Right lobe of liver (tissue), 6 donors: ENCODE measurements at regions not wholly inside any gene's neighbourhood (a gene's known extent, or its start where the extent isn't known, plus 50 kb on each side); places are given as distances from the start of the nearest gene placed in this dataset.

Experiments
- ATAC-seq, 4 donors: fragments of 200-7000 bp; cut with Tn5 transposase; one replicate each; pipeline ENCODE4 v1.9.1; 2020; ENCODE audit warnings: mild to moderate bottlenecking in 4 of 4, moderate library complexity in 4 of 4
- DNase-seq, 3 donors: peaks; one replicate each; pipeline ENCODE4 v3.0.0-alpha.2; 2020
- H3K27ac ChIP-seq, 3 donors: fragments of 200-600 bp; one replicate each; pipeline ENCODE4 v1.8.0; 2022
- H3K27me3 ChIP-seq, 2 donors: fragments of 200-600 bp; one replicate each; pipeline ENCODE4 v1.8.0; 2022
- H3K36me3 ChIP-seq, 4 donors: fragments of 200-600 bp; sonication (generic) in 1 of 4; one replicate each; pipeline versions ENCODE4 v1.5.1 to v1.8.0; 2017 to 2022; ENCODE audit warnings: control low read depth in 1 of 4
- H3K4me1 ChIP-seq, 4 donors: fragments of 200-600 bp; sonication (generic) in 1 of 4; one replicate each; pipeline versions ENCODE4 v1.5.1 to v1.8.0; 2017 to 2022; ENCODE audit warnings: control low read depth in 1 of 4
- H3K4me3 ChIP-seq, 3 donors: fragments of 200-600 bp; one replicate each; pipeline ENCODE4 v1.8.0; 2022
- H3K9me3 ChIP-seq, 4 donors: fragments of 200-600 bp; sonication (generic) in 1 of 4; one replicate each; pipeline versions ENCODE4 v1.5.1 to v1.8.0; 2017 to 2022; ENCODE audit warnings: control low read depth in 1 of 4
- CTCF ChIP-seq, 4 donors: fragments of 200-600 bp in 3 of 4; fragments of 450-650 bp in 1 of 4; IDR thresholded peaks; one replicate each; pipeline versions ENCODE4 v1.5.1 to v1.8.0; 2016 to 2022; ENCODE audit warnings: antibody characterized with exemption in 4 of 4, mild to moderate bottlenecking in 2 of 4
- POLR2A ChIP-seq: fragments of 450-650 bp; IDR thresholded peaks from one replicate; pipeline ENCODE4 v1.6.1; 2017; ENCODE audit warnings: antibody characterized with exemption, mild to moderate bottlenecking
- WGBS: methylation state at CpG from one replicate; pipeline ENCODE4 v1.1.6; 2018; ENCODE audit warnings: low coverage, low lambda C conversion rate; ENCODE audit not compliant: insufficient coverage; ENCODE audit errors: missing lambda C conversion rate; 5-methylcytosine and 5-hydroxymethylcytosine counted together
- intact Hi-C, 2 donors: fragments of 100-400 bp; cut with DNase I; formaldehyde crosslinking; loops; one replicate each; pipeline versions ENCODE4 v1.11.2 to v1.14.1; 2022
- donor health status: DM: no; HTN: yes; CAD: no.
- donor health status: DM: no; HTN: no; CAD: no.
- donor health status: DM: no; HTN: no; CAD: no.
- donor health status: DM: no; HTN: yes; CAD: no.
- donor health status: DM: no; HTN: yes; CAD: no.

DNA sequence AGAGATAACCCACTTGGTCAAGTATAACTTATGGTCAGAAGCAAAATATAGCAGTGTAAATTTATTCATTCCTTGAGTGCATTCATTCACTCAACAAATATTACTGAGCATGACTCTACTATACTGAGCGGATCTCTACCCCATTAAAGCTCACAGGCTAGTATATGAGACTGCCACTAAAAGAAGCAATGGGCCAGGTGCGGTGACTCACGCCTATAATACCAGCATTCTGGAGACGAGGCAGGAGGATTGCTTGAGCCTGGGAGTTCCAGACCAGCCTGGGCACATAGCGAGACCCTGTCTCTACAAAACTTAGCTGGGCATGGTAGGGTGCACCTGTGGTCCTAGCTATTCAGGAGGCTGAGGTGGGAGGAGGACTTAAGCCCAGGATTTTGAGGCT, 197.6 kb upstream of the BLID start:
- ATAC-seq (no peak), DNase-seq (no peak)
- Histone ChIP-seq H3K36me3 (no peaks in the 10 kb centered on the region), H3K27me3 (no peaks in the 10 kb centered on the region), H3K27ac (no peak overlapping the region), H3K4me1 (no peaks in the 10 kb centered on the region), H3K9me3 (no peaks in the 10 kb centered on the region), H3K4me3 (no peak overlapping the region)
- WGBS = 83% methylated on average over 1 of the region's 5 CpGs
- intact Hi-C loops = no loop called here
- TF ChIP-seq CTCF (IDR thresholded peaks at IDR 0.05) = no peak
- no peak for TF ChIP-seq POLR2A

DNA sequence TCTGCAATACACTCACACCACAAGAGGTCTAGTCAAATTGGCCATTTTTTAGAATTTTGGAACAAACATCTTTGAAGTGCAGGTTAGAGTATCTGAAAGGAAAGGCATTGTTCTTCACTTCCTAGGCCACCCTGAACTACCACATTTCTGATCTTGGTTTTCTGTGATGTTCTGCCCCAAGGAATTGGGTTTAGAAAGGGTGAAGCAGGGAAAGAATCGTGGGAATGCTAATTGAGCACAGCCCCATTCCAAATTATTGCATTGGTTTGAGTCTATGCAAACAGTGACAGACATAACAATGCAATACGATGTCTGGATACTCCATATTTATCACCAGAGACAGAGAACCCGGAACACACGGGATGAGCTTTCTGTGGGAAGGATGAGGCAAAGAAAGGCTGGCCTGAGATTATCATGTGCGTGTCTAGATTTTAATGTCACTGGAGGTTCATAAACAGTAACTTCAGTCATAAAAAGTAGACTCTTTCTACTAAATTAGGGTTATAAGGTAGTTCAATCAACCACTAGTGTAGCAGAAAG, 195.3 kb upstream of the BLID start:
- H3K36me3 ChIP-seq = no peaks in the 10 kb centered on the region
- no peak overlapping the region for H3K4me3 ChIP-seq
- DNase-seq = no peak
- intact Hi-C loops = no loop called here
- TF ChIP-seq POLR2A = no peak
- TF ChIP-seq CTCF (IDR thresholded peaks at IDR 0.05) = no peak
- no peaks in the 10 kb centered on the region for H3K27me3 ChIP-seq
- 87% methylated on average over 5 of the region's 5 CpGs for WGBS
- no peak for ATAC-seq
- H3K4me1 ChIP-seq = no peaks in the 10 kb centered on the region
- H3K9me3 ChIP-seq = no peaks in the 10 kb centered on the region
- no peak overlapping the region for H3K27ac ChIP-seq

GRCh38 chr11:122310766-122311165, 194.8 kb upstream of the BLID start:
- Histone ChIP-seq H3K4me3 (no peak overlapping the region), H3K27ac (no peak overlapping the region), H3K27me3 (no peaks in the 10 kb centered on the region), H3K4me1 (no peaks in the 10 kb centered on the region), H3K9me3 (no peaks in the 10 kb centered on the region), H3K36me3 (no peaks in the 10 kb centered on the region)
- TF ChIP-seq CTCF (IDR thresholded peaks at IDR 0.05) = no peak
- TF ChIP-seq POLR2A = no peak
- DNase-seq = no peak
- intact Hi-C loops = no loop called here
- 70% methylated on average over 5 of the region's 5 CpGs for WGBS
- ATAC-seq = no peak

DNA sequence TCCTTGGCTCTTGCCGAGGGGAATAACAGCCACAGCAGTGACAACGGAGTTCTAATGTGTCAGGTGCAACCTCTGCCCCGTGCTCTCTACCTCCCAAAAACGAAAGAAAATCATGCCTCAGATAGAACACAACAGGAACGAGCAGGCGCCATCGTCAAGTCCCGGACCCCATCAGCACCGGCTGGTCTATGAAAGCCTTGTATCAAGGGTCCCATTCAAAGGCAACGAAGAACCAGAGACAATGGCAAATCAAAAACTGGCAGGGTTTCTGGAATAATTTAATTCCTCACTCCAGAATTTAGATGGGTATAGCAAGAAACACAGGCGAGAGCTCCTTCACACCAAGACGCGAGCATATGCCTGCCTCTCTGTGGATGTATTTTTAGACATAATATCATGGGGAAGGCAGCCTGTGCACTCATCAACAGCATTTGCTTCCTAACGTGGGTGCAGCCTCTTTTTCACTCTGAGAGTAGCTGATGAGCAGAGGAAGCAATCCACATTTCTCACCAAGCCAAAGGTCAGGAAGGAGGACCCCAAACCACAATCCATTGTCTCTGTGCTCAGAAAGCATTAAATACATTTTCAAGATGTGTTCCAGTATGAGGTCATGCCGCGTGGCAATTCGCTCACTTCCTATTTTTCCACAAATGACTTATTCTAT, 193.4 kb upstream of the BLID start:
- DNase-seq (no peak), ATAC-seq (peak; percentile 79 to 97 (median 91))
- intact Hi-C loops = no loop called here
- Histone ChIP-seq H3K36me3 (no peaks in the 10 kb centered on the region), H3K27me3 (no peaks in the 10 kb centered on the region), H3K27ac (no peak overlapping the region), H3K9me3 (no peaks in the 10 kb centered on the region), H3K4me3 (peak overlapping the region in 1 of 3 donors; percentile 35), H3K4me1 (no peaks in the 10 kb centered on the region)
- no peak for TF ChIP-seq CTCF (IDR thresholded peaks at IDR 0.05)
- TF ChIP-seq POLR2A = no peak
- WGBS = 54% methylated on average over 16 of the region's 17 CpGs
